SHP77 treated with DMSO at 0.1 percent for 48 hours (cell line): ENCODE measurements at regions not wholly inside any gene's neighbourhood (a gene's known extent, or its start where the extent isn't known, plus 50 kb on each side); places are given as distances from the start of the nearest gene placed in this dataset.
"Not testable (repeated sequence)": the region's sequence is repeated elsewhere in the genome, so short reads cannot be mapped to it uniquely, and the experiment has no call there.

ENCODE experiments used
- DNase-seq: peaks from one replicate; lab custom pipeline; 2025; lab: John Stamatoyannopoulos, UW

DNA sequence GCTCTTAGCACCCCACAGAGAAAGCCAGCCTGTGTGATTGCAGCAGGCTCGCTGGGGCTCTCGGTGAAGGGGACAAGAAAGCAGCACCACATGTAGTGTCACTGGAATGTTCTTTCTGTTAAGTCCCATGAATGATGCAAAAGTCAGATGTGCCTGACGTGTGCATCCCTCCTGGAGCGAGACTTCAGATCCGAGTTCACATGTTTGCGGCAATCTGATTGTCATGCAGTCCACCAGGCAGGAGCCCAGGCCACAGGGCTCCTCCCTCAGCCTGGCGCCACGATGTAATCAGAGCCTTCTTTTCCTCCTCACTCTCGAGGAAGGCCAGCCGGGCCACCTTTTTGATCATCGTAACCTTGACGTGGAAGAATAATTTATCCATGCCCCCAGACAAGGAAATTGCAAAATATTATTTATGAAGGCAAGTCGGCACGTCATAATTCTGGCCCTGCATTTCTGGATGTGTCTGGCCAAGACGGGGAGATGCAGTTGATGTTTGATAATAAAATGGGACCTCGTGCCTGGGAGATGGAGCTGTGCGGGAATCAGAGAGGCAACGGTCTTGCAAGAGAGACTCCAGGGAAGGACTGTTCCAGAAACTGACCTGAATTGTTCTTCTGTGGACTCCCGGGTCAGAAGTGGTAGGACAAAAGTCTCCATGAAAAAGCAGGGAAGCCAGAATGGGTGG lies 214.6 kb downstream of the PHETA1 start:
- no peak for DNase-seq

DNA sequence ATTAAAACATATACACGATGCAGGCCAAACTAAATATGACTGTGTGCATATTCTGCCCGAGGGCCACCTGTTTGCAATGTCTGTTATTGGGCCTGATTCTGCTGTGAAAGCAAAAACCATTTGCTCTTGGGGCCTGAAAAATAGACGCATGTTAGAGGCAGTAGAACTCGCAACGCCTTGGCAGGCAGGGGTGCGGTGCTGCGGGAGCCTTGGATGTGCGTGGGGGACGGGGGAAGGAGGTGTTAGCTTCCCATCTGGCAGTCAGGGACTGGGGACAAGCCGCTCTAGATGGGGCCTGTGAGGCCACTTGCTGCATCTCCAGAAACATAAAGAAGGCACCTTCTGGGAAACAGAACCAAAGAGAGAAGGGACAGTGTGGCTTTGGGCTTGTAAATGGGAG lies 216.3 kb downstream of the PHETA1 start:
- DNase-seq, result no peak

DNA sequence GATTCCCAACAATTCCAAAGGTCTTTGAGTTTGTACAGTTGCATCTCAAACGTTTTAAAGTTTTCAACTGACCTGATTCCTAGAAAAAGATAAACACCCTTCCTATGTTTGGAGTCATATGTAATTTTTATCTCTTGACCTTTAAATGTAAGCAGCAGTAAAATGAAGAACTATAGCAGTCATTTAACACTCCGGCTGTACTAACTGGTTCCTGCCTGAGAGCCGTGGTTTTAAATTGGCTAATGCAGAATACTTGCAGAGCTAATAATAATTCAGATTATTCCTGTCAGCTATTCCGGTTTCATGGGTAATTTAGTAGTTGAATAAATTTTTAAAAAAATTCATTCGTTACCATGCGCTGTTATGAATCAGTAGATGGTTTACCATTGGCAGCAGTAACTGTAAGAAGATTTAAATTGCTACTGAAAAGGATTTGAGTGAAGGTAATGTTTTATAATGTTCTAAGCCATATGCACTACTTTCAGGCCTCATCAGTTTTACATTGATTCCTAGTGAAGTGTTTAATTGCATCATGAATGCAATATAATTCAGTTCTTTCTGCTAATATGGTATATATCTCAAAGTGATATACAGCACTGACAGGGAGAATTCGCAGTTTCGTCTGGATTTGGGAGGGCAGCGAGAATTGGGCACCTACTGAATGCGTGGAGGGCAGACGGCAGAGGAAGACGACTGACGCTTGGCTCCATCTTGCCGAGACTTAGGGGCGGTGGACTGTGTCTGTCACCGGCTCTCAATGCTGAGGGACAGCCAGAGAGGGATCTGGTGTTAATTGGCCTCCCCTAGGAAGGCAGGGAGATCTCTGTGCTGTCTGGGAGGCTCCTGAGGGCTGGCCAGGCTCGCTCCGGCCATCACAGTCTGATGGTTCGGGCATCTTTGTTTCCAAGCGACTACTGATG lies 217.7 kb downstream of the PHETA1 start:
- DNase-seq, result no peak

DNA sequence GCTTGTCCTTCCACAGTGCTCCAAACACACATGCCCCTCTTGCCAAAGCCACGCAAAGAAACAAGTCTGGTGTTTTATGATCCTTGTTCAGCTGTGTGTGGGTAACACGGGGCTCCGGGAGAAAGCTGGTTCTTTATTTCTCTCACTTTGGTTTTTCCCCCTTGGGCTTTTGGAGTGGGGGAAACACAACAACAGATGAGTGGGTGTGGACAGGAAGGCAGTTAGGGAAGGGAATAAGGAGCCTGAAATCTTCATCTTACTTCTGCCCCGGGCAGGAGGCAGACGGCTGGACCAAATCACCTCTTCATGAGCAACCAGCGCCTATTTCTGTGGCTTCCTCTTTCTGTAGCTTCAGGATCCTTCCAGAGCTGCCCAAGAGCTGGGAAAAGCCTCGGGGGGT lies 218.5 kb downstream of the PHETA1 start:
- DNase-seq, result no peak

DNA sequence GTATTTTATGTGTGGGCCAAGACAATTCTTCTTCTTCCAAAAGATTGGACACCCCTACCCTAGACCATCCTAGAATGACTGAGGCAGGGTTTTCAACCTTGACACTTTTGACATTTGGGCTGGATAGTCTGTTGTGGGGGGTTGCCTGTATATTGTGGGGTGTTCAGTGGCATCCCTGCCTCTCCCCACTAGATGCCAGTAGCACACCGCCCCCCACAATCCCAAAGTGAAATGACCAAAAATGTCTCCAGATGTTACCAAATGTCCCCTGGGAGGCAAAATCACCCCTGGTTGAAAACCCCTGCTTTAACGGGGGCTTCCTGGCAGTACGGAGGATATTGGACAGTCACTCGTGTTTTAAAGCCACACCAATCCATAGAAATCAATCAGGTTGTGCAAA lies 219.6 kb downstream of the PHETA1 start:
- no peak for DNase-seq

DNA sequence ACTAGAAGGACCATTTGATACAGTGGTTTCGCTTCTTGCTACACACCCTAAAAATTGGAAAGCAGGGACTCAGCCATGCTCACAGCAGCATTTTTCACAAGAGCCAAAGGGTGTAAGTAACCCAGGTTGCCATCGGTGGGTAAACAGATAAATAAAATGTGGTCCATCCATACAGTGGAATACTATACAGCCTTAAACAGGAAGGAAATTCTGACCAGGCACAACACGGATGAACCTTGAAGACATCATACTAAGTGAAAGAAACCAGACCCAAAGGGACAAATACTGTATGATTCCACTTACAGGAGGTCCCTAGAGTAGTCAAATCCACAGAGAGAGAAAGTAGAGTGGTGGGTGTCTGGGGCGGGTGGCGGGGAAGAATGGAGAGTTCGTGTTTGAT lies 220.9 kb downstream of the PHETA1 start:
- no peak for DNase-seq

DNA sequence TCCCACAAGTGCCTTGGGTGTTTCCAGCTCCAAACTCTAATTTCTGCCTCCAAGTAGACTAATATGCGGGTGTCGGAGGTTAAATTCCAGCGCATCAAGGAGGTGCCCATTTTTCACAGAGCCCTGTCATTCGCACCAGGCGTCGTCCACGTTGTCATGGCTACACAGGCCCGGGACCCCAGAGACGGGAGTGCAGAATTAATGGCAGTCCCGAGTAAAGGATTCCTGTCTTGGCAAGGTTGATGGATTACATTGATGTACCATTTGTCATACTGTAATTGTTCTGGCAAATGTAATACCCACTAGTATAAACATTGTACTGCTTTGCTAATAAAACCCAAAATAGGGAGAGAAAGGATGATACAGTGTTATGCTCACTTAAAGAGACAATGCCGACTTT lies 222.9 kb upstream of the MYL2 start:
- no peak for DNase-seq

DNA sequence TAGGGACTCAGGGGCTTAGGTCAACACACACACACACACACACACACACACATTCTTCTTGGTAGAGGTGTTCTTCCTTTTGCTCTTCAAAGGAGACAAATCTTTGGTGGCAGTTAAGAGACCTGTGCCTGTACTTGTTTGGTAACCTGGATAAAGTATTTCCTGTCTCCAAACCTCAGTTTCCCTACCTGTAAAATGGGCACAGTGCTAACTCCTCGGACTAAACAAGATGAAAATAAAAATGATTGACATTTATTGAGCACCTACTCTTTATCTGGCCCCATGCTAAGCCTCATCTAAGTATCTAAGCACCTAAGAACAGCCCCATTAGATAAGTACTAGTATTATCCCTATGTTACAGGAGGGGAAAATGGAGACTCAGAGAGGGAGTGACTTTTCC lies 220.8 kb upstream of the MYL2 start:
- DNase-seq, result no peak

DNA sequence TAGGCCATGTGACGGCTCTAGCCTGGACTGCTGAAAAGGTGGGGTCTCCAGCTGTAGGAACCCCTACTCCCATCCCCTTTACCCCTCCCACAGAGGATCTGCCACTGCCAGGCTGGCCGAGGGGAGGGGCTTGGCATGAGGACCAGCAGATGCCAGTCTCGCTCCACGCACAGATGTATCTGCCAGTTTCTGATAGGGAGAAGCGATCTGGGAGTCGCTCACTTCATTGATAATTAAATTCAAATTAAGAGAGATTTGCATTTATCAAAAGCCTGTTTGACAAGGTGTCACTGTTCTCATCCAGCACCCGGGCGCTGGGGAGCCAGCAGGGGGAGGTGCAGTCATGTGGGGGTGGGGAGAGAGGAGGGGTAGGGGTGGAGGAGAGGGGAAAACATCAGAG lies 217.6 kb upstream of the MYL2 start:
- no peak for DNase-seq

DNA sequence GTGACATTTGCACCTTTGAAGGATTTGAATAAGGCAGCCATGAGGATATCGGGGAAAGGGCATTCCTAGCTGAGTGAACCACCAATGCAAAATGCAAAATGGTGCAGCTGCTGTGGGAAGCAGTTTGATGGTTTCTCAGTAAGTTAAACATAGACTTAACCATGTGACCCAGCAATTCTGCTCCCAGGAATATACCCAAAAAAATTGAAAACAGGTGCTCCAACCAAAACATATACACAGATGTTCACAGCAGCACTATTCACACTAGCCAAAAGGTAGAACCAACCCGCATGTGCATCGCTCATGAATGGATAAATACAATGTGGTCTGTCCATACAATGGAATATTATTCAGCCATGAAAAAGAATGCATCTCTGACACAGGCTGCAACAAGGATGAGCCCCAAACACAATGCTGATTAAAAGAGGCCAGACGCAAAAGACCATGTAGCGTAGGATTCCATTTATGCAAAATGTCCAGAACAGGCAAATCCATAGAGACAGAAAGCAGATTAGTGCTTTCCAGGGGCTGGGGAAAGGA lies 215.0 kb upstream of the MYL2 start:
- no peak for DNase-seq

DNA sequence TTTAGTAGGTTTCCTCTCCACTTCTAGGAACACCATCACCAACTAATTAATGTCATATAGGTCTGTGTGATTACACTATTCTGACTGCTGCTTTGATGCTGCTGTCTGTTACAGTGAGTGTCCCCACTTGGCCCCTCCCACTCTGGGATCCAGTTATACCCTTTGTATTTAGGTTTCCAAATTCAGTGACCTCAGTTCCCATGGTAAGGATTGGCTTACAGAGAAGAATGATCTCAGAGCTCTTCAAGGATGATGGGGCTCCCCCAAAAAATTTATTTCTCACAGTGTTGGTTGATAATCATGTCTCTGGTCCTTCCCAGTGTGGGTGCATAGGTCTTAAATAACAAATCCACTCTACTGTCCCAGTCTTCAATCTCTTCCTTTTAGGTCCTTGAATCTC lies 210.0 kb upstream of the MYL2 start:
- DNase-seq, result no peak

DNA sequence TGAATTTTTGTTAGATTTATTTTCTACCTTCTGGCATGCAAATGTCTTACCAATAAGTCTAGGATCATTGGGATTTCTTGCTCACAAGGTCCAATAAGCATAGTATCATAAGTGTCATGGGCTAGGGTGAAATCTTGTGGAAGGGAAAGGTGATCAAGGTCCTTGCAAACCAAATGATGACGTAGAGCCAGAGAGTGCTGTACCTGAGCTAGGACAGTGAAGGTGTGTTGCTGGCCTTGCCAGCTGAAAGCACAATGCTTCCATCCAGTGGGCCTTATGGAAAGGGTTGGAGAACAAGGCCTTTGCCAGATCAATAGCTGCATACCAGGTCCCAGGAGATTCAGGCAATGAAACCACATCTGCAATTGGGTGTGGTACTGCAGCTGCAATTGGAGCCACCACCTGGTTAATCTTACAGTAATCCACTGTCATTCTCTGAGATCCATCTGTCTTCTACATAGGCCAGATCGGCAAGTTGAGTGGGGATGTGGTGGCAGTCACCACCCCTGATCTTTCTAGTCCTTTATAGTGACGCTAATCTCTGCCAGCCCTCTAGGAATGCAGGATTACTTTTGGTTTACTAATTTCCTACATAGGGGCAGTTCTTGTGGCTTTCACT lies 208.9 kb upstream of the MYL2 start:
- DNase-seq, result no peak

DNA sequence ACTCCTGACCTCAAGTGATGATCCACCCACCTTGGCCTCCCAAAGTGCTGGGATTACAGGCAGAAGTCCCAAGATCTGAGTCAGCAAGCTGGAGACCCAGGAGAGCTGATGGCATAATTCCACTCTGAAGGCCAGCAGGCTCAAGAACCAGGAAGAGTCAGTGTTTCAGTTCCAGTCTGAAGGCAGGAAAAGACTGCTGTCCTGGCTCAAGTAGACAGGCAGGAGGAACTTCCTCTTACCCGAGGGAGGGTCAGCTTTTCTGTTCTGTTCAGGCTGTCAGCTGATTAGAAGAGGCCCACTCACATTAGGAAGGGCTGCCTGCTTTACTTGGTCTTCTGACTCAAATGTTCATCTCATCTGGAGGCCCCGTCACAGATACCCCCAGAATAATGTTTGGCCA lies 206.0 kb upstream of the MYL2 start:
- no peak for DNase-seq

DNA sequence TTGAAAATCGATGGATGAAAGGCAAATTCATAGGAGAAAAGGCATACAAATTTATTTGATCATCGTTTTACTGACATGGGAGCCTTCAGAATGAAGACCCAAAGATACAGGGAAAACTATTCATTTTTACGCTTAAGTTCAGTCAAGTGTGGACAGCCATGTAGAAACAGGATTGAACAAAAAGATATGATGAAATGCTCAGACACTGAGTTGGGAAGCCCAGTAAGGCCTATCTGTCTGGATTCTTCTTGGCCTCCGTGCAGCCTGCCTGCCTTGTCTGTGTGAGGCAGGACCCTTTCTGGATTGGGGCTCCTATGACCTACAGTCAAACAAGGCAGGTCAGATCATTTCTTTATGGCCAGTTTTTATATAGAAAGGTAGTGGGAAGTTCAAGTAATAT lies 203.8 kb upstream of the MYL2 start:
- no peak for DNase-seq

DNA sequence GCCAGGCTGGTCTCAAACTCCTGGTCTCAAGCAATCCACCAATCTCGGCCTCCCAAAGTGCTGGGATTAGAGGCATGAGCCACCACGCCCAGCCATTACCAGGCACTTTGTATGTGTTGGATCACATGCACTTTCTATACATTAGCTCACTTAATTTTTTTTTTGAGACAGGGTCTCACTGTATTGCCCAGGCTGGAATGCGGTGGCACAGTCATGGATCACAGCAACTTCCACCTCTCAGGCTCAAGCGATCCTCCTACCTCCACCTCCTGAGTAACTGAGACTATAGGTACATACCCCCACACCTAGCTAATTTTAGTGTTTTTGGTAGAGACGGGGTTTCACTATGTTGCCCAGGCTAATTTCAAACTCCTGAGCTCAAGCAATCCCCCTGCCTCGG lies 203.0 kb upstream of the MYL2 start:
- DNase-seq, result no peak

DNA sequence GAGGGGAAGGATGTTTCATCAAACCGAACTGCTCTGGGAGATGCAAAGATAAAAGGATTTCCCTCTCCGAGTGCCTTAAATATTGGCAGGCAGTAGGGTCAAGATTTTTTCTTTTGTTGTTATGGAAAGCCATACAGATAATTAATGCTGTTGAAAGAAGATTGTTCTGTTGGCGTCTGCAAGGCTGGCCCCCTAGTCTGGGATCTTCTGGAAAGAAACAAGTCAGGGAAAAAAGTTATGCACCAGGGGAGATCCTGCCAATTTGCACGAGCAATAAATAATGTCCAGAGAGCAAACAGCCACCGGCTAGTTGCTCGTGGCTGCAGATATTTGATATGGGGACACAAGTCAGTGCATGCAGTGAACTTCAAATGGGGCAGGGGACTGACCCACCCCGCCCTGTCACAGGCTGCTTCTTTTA lies 202.1 kb upstream of the MYL2 start:
- DNase-seq, result no peak

DNA sequence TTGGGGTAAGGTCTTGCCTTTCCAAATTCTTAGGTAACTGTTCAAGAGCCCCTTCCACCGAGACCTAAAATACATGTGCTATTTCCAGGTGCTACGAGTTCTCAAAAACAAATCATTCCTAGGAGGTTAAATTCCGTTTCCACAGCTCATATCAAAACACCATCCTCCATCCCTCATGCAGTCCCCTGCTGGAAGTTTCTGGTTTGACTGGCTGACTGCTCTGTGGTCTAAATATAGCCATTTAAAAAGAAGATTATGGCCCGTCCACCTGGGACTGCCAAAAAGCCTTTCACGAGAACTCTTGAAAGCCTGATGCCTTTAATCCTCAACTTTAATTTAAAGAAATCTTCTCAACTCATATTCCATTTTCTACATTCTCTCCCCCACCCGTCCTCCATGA lies 201.5 kb upstream of the MYL2 start:
- DNase-seq, result no peak

DNA sequence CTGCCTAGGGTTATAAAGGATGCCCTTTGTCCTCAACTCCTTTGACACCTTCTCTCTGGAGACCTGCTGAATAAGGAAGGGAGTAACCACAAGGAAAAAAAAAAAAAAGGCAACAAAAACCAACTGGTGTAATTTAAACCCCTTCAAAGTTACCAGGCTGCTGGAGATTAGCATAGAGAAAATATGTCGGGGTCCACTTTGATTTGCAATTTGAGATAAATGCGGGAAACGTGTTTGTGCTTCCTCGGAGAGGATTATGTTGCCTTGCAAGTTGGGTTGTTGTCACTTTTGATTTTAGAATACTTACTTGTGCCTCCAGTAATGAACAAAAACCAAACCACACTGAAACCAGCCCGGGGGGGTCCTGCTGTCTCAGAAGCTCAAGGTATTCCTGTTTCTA lies 200.2 kb upstream of the MYL2 start:
- DNase-seq, result no peak

DNA sequence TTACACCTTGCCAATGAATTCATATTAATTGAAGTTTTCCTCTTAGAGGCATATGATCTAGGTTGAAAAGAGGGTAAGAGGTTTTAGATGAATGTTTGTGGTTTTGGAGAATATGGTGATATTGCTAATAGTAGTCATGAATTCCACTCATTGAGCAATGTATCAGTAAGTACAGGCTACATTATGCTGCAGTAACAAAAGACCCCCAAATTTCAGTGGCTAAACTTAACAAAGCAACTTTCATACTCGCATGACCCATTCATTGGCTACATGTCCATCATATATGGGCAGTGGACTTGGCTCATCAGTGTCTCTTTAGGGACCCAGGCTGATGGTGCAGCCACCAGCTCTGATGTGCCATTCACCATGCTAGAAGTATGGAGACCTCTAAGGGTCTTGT lies 196.6 kb upstream of the MYL2 start:
- no peak for DNase-seq

DNA sequence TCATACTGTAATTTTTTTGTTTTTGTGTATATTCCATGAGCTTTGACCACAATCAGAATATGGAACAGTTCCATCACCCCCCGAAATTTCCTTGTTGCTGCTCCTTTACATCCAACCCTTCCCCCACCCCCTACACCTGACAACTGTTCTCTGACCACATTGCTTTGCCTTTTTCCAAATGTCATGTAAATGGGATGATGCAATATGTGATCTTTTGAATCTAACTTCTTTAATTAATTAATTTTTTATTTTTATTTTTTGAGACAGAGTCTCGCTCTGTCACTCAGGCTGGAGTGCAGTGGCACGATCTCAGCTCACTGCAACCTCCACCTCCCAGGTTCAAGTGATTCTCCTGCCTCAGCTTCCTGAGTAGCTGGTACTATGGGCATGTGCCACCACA lies 192.9 kb upstream of the MYL2 start:
- not testable (repeated sequence) for DNase-seq

DNA sequence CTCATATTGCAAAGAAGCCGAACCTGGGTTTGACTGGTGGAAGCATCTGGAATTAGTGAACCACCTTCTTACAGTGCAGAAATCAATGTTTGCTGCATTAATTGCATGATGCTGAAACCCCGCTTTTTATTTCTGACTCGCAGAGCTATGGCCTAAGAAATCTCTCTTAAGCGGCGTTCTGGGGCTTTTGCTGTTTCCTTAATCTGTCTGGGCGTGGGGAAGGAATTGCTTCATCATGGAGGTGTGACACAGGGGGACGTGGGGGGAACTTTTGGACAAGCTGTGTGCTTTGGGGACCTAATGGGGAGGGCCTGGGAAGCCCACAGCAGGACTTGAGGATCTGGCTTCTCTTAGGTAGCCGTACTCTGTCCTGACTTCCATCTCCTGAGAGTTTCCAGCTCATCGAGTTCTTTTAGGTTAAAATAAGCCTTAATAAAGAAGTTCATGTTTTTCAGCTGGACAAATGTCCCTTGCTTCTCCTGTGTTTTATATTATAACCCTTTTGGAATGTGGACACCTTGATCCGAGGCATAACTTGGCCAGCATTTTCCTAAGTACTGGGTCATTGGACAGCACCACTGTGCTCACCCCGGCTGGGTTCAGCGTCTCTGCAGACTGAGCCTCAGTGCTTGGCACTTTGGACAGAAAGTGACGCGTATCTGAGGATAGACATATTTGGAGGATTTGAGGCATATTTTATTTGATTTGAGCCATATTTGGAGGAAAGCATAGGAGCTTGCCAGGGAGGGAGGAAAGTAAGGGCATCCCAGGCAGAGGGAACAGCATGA lies 192.1 kb upstream of the MYL2 start:
- no peak for DNase-seq

DNA sequence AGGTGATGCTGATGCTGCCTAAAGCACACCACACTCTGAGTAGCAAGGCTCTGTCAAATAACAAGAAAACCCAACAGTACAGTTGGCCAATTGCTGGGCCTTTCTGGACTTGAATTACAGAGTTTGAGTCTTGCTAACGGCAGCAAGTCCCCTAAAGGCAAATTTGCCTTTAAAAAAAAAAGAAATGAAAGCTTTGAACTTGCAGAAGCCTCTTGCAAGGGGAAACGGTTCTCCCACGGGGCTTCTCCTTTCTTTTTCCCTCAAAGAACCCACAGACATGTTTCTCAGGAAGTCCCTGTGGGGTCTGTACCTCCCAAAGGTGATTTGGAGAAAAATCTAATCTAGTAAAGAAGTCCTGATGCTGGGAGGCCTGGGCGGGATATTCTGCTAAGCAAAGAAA lies 191.3 kb upstream of the MYL2 start:
- no peak for DNase-seq
